ENCODE measurements at regions not wholly inside any gene's neighbourhood (a gene's known extent, or its start where the extent isn't known, plus 50 kb on each side); places are given as distances from the start of the nearest gene placed in this dataset.

DNA sequence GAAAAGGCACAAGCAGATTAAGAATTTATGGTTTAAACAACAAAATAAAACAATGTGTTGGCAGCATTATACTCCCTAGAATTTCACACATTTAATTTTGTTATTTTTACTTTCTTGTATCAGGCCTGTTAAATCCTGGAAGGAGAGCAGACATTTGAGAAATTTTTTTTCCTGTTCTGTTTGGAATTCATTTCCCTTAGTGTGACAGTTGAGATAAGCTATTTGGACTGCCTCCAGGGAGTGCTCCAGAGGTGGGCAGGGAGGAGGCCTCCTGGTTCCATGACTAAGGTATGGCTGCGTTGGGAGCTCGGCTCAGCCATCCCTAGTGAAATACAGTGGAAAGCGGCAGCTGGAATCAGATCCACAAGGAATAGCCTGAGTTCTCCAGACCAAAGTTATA is 185.7 kb downstream of the KCNRG start (continued):
- 0 out of 2 replicates have a peak, but pooled peaks have one; percentile 9 for TF ChIP-seq ZNF629 (tag by site-specific recombination; IDR thresholded peaks at IDR 0.05)
- TF ChIP-seq MEIS1 (CRISPR knock-in tag; IDR thresholded peaks at IDR 0.05; ENCODE audit: borderline replicate concordance): no peak
- TF ChIP-seq ZNF354C (tag by site-specific recombination; IDR thresholded peaks at IDR 0.05; ENCODE audit: borderline replicate concordance, low read depth): no peak
- no peak for TF ChIP-seq ZNF785 (tag by site-specific recombination; IDR thresholded peaks at IDR 0.05)
- peak; percentile 57; the same call in 1 of the 2 replicates for TF ChIP-seq IKZF3 (tag by site-specific recombination; IDR thresholded peaks at IDR 0.05)
- TF ChIP-seq, protein P1, sequence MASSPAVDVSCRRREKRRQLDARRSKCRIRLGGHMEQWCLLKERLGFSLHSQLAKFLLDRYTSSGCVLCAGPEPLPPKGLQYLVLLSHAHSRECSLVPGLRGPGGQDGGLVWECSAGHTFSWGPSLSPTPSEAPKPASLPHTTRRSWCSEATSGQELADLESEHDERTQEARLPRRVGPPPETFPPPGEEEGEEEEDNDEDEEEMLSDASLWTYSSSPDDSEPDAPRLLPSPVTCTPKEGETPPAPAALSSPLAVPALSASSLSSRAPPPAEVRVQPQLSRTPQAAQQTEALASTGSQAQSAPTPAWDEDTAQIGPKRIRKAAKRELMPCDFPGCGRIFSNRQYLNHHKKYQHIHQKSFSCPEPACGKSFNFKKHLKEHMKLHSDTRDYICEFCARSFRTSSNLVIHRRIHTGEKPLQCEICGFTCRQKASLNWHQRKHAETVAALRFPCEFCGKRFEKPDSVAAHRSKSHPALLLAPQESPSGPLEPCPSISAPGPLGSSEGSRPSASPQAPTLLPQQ (tag by site-specific recombination; IDR thresholded peaks at IDR 0.05): no peak
- TF ChIP-seq, protein P2, sequence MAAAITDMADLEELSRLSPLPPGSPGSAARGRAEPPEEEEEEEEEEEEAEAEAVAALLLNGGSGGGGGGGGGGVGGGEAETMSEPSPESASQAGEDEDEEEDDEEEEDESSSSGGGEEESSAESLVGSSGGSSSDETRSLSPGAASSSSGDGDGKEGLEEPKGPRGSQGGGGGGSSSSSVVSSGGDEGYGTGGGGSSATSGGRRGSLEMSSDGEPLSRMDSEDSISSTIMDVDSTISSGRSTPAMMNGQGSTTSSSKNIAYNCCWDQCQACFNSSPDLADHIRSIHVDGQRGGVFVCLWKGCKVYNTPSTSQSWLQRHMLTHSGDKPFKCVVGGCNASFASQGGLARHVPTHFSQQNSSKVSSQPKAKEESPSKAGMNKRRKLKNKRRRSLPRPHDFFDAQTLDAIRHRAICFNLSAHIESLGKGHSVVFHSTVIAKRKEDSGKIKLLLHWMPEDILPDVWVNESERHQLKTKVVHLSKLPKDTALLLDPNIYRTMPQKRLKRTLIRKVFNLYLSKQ (tag by site-specific recombination; IDR thresholded peaks at IDR 0.05; ENCODE audit: borderline replicate concordance): no peak
- TF ChIP-seq, protein P3, sequence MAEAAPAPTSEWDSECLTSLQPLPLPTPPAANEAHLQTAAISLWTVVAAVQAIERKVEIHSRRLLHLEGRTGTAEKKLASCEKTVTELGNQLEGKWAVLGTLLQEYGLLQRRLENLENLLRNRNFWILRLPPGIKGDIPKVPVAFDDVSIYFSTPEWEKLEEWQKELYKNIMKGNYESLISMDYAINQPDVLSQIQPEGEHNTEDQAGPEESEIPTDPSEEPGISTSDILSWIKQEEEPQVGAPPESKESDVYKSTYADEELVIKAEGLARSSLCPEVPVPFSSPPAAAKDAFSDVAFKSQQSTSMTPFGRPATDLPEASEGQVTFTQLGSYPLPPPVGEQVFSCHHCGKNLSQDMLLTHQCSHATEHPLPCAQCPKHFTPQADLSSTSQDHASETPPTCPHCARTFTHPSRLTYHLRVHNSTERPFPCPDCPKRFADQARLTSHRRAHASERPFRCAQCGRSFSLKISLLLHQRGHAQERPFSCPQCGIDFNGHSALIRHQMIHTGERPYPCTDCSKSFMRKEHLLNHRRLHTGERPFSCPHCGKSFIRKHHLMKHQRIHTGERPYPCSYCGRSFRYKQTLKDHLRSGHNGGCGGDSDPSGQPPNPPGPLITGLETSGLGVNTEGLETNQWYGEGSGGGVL (tag by site-specific recombination; IDR thresholded peaks at IDR 0.05): no peak
- TF ChIP-seq ZNF560 (tag by site-specific recombination; IDR thresholded peaks at IDR 0.05; ENCODE audit: borderline replicate concordance): no peak
- no peak for TF ChIP-seq ZNF214 (tag by site-specific recombination; IDR thresholded peaks at IDR 0.05; ENCODE audit: borderline replicate concordance)
- TF ChIP-seq ZNF677 (tag by site-specific recombination; IDR thresholded peaks at IDR 0.05): no peak
- no peak for TF ChIP-seq ZNF391 (tag by site-specific recombination; IDR thresholded peaks at IDR 0.05; ENCODE audit: borderline replicate concordance, low read depth)
- no peak for TF ChIP-seq ZNF664 (tag by site-specific recombination; IDR thresholded peaks at IDR 0.05)
- TF ChIP-seq ZNF175 (tag by site-specific recombination; IDR thresholded peaks at IDR 0.05): no peak
- TF ChIP-seq, protein P4, sequence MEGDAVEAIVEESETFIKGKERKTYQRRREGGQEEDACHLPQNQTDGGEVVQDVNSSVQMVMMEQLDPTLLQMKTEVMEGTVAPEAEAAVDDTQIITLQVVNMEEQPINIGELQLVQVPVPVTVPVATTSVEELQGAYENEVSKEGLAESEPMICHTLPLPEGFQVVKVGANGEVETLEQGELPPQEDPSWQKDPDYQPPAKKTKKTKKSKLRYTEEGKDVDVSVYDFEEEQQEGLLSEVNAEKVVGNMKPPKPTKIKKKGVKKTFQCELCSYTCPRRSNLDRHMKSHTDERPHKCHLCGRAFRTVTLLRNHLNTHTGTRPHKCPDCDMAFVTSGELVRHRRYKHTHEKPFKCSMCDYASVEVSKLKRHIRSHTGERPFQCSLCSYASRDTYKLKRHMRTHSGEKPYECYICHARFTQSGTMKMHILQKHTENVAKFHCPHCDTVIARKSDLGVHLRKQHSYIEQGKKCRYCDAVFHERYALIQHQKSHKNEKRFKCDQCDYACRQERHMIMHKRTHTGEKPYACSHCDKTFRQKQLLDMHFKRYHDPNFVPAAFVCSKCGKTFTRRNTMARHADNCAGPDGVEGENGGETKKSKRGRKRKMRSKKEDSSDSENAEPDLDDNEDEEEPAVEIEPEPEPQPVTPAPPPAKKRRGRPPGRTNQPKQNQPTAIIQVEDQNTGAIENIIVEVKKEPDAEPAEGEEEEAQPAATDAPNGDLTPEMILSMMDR (tag by site-specific recombination; IDR thresholded peaks at IDR 0.05): no peak
- TF ChIP-seq ZNF132 (tag by site-specific recombination; IDR thresholded peaks at IDR 0.05; ENCODE audit: borderline replicate concordance): no peak
- TF ChIP-seq ZNF621 (tag by site-specific recombination; IDR thresholded peaks at IDR 0.05): no peak
- no peak for TF ChIP-seq ZNF302 (tag by site-specific recombination; IDR thresholded peaks at IDR 0.05; ENCODE audit: low read depth)
- peak; percentile 28; the same call in 1 of the 2 replicates for TF ChIP-seq ZNF600 (tag by site-specific recombination; IDR thresholded peaks at IDR 0.05)
- TF ChIP-seq TRIM28 (IDR thresholded peaks at IDR 0.05; ENCODE audit: borderline replicate concordance, low read length): no peak
- no peak for TF ChIP-seq ZNF169 (tag by site-specific recombination; IDR thresholded peaks at IDR 0.05)
- no peak for TF ChIP-seq ZNF555 (tag by site-specific recombination; conservative IDR thresholded peaks at IDR 0.05)
- peak; percentile 56; the same call in 1 of the 2 replicates for TF ChIP-seq GLIS1 (tag by site-specific recombination; IDR thresholded peaks at IDR 0.05)
- TF ChIP-seq, protein P5, sequence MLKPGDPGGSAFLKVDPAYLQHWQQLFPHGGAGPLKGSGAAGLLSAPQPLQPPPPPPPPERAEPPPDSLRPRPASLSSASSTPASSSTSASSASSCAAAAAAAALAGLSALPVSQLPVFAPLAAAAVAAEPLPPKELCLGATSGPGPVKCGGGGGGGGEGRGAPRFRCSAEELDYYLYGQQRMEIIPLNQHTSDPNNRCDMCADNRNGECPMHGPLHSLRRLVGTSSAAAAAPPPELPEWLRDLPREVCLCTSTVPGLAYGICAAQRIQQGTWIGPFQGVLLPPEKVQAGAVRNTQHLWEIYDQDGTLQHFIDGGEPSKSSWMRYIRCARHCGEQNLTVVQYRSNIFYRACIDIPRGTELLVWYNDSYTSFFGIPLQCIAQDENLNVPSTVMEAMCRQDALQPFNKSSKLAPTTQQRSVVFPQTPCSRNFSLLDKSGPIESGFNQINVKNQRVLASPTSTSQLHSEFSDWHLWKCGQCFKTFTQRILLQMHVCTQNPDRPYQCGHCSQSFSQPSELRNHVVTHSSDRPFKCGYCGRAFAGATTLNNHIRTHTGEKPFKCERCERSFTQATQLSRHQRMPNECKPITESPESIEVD (tag by site-specific recombination; IDR thresholded peaks at IDR 0.05): peak; percentile 92
- TF ChIP-seq PRDM1 (tag by site-specific recombination; IDR thresholded peaks at IDR 0.05): 0 out of 2 replicates have a peak, but pooled peaks have one; percentile 6
- no peak for TF ChIP-seq ZEB2 (tag by site-specific recombination; IDR thresholded peaks at IDR 0.05)
- TF ChIP-seq ZNF571 (tag by site-specific recombination; IDR thresholded peaks at IDR 0.05): no peak
- no peak for TF ChIP-seq ZNF112 (tag by site-specific recombination; IDR thresholded peaks at IDR 0.05)
- TF ChIP-seq ZNF140 (tag by site-specific recombination; IDR thresholded peaks at IDR 0.05): no peak
- TF ChIP-seq SCRT2 (tag by site-specific recombination; IDR thresholded peaks at IDR 0.05): no peak
- TF ChIP-seq ZNF670 (tag by site-specific recombination; IDR thresholded peaks at IDR 0.05; ENCODE audit: low read depth): no peak
- no peak for TF ChIP-seq GLI4 (tag by site-specific recombination; IDR thresholded peaks at IDR 0.05)
- TF ChIP-seq ZNF426 (tag by site-specific recombination; IDR thresholded peaks at IDR 0.05): no peak
- 0 out of 2 replicates have a peak, but pooled peaks have one; percentile 40 for TF ChIP-seq WT1 (tag by site-specific recombination; IDR thresholded peaks at IDR 0.05)
- no peak for TF ChIP-seq KLF10 (tag by site-specific recombination; IDR thresholded peaks at IDR 0.05)

Measured in HEK293 (cell line).